ENCODE measurements at regions not wholly inside any gene's neighbourhood (a gene's known extent, or its start where the extent isn't known, plus 50 kb on each side); places are given as distances from the start of the nearest gene placed in this dataset.

DNA sequence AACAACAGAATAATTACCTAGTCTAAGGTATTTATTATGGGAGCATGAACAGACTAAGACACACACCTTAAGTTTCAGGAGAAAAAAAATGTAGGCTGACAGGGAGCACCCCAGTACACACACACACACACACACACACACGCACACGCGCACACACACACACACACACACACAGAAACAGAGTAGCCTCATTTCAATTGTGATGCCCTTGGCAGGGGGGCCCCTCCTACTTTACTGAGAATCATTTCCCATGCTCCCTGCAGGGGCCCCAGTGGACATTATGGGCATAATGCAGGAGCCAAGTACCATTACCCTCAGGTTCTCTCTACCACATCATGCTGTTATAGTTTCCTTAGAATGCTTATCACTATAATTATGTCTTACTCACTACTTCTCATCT, 104.9 kb downstream of the CDC7 start:
- TF ChIP-seq POLR2A (IDR thresholded peaks at IDR 0.05; ENCODE audit: low read length) (no peak), GATA1 (IDR thresholded peaks at IDR 0.05; ENCODE audit: low read depth, low read length) (no peak)
